ENCODE measurements at regions not wholly inside any gene's neighbourhood (a gene's known extent, or its start where the extent isn't known, plus 50 kb on each side); places are given as distances from the start of the nearest gene placed in this dataset.
"Not testable (repeated sequence)": the region's sequence is repeated elsewhere in the genome, so short reads cannot be mapped to it uniquely, and the experiment has no call there.

- in situ Hi-C loops (cut with MboI; ENCODE audit: low sequenced_read_pairs) = no loop called here
These were observed 1608.2 kb downstream of the GRIK2 start for GRCh38 chr6:103001724-103002123.

- in situ Hi-C loops (cut with MboI; ENCODE audit: low sequenced_read_pairs) = no loop called here
These were observed 1607.2 kb downstream of the GRIK2 start for GRCh38 chr6:103000688-103001087.

- in situ Hi-C loops (cut with MboI; ENCODE audit: low sequenced_read_pairs) = no loop called here
These were observed 1602.0 kb downstream of the GRIK2 start for GRCh38 chr6:102995491-102995890.

GRCh38 chr6:102994866-102995265, 1601.4 kb downstream of the GRIK2 start:
- in situ Hi-C loops (cut with MboI; ENCODE audit: low sequenced_read_pairs) = no loop called here

- in situ Hi-C loops (cut with MboI; ENCODE audit: low sequenced_read_pairs) = no loop called here
These were observed 1592.6 kb downstream of the GRIK2 start for GRCh38 chr6:102986086-102986485.

GRCh38 chr6:102984357-102984756, 1590.8 kb downstream of the GRIK2 start:
- in situ Hi-C loops (cut with MboI; ENCODE audit: low sequenced_read_pairs) = no loop called here

- in situ Hi-C loops (cut with MboI; ENCODE audit: low sequenced_read_pairs) = no loop called here
These were observed 1588.0 kb downstream of the GRIK2 start for GRCh38 chr6:102981490-102982015.

- in situ Hi-C loops (cut with MboI; ENCODE audit: low sequenced_read_pairs) = no loop called here
These were observed 1587.4 kb downstream of the GRIK2 start for GRCh38 chr6:102980951-102981350.

- in situ Hi-C loops (cut with MboI; ENCODE audit: low sequenced_read_pairs) = no loop called here
These were observed 1568.4 kb downstream of the GRIK2 start for GRCh38 chr6:102961902-102962301.

- in situ Hi-C loops (cut with MboI; ENCODE audit: low sequenced_read_pairs) = no loop called here
These were observed 1557.5 kb downstream of the GRIK2 start for GRCh38 chr6:102950967-102951366.

GRCh38 chr6:102944475-102944874, 1551.0 kb downstream of the GRIK2 start:
- in situ Hi-C loops (cut with MboI; ENCODE audit: low sequenced_read_pairs) = no loop called here

- in situ Hi-C loops (cut with MboI; ENCODE audit: low sequenced_read_pairs) = no loop called here
These were observed 1548.7 kb downstream of the GRIK2 start for GRCh38 chr6:102942206-102942605.

- in situ Hi-C loops (cut with MboI; ENCODE audit: low sequenced_read_pairs) = no loop called here
These were observed 1543.5 kb downstream of the GRIK2 start for GRCh38 chr6:102936959-102937358.

GRCh38 chr6:102928109-102928508, 1534.6 kb downstream of the GRIK2 start:
- in situ Hi-C loops (cut with MboI; ENCODE audit: low sequenced_read_pairs) = no loop called here

GRCh38 chr6:102918161-102918560, 1524.7 kb downstream of the GRIK2 start:
- in situ Hi-C loops (cut with MboI; ENCODE audit: low sequenced_read_pairs) = no loop called here

- in situ Hi-C loops (cut with MboI; ENCODE audit: low sequenced_read_pairs) = no loop called here
These were observed 1518.1 kb downstream of the GRIK2 start for GRCh38 chr6:102911571-102911970.

GRCh38 chr6:102910701-102911139, 1517.2 kb downstream of the GRIK2 start:
- in situ Hi-C loops (cut with MboI; ENCODE audit: low sequenced_read_pairs) = not testable (repeated sequence)

GRCh38 chr6:102907181-102907580, 1513.7 kb downstream of the GRIK2 start:
- in situ Hi-C loops (cut with MboI; ENCODE audit: low sequenced_read_pairs) = no loop called here

- in situ Hi-C loops (cut with MboI; ENCODE audit: low sequenced_read_pairs) = no loop called here
These were observed 1509.0 kb downstream of the GRIK2 start for GRCh38 chr6:102902471-102902870.

- in situ Hi-C loops (cut with MboI; ENCODE audit: low sequenced_read_pairs) = no loop called here
These were observed 1502.2 kb downstream of the GRIK2 start for GRCh38 chr6:102895683-102896082.

- in situ Hi-C loops (cut with MboI; ENCODE audit: low sequenced_read_pairs) = no loop called here
These were observed 1491.7 kb downstream of the GRIK2 start for GRCh38 chr6:102885165-102885564.

- in situ Hi-C loops (cut with MboI; ENCODE audit: low sequenced_read_pairs) = no loop called here
These were observed 1459.9 kb downstream of the GRIK2 start for GRCh38 chr6:102853249-102853955.

GRCh38 chr6:102848796-102849195, 1455.3 kb downstream of the GRIK2 start:
- in situ Hi-C loops (cut with MboI; ENCODE audit: low sequenced_read_pairs) = no loop called here
